ENCODE measurements at regions not wholly inside any gene's neighbourhood (a gene's known extent, or its start where the extent isn't known, plus 50 kb on each side); places are given as distances from the start of the nearest gene placed in this dataset.

- TF ChIP-seq POLR2A (IDR thresholded peaks at IDR 0.05): no peak
- TF ChIP-seq CTCF (IDR thresholded peaks at IDR 0.05): no peak
- no peak for TF ChIP-seq EP300 (IDR thresholded peaks at IDR 0.05)
Measured at GRCh38 chr11:70761908-70762337, 363.6 kb downstream of the CTTN start.

Measured in ovary (tissue), 3 donors.